HS-27A (cell line): ENCODE measurements at regions not wholly inside any gene's neighbourhood (a gene's known extent, or its start where the extent isn't known, plus 50 kb on each side); places are given as distances from the start of the nearest gene placed in this dataset.
"Not testable (repeated sequence)": the region's sequence is repeated elsewhere in the genome, so short reads cannot be mapped to it uniquely, and the experiment has no call there.

ENCODE experiments used
- DNase-seq: peaks from one replicate; pipeline ENCODE4 v3.0.0-alpha.2; 2012; ENCODE audit warnings: low read depth, missing footprints

DNA sequence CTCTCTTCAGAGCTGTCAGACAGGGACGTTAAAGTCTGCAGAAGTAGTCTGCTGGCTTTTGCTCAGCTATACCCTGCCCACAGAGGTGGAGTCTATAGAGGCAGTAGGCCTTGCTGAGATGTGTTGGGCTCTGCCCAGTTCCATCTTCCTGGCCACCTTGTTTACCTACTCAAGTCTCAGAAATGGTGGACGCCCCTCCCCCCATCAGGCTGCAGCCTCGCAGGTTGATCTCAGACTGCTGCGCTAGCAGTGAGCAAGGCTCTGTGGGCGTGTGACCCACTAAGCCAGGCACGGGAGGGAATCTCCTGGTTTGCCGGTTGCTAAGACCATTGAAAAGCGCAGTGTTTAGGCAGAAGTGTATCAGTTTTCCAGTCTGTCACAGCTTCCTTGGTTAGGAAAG is 305.0 kb downstream of the BCKDHB start:
- DNase-seq, result no peak

GRCh38 chr6:80407976-80408375 is 301.5 kb downstream of the BCKDHB start:
- not testable (repeated sequence) for DNase-seq

DNA sequence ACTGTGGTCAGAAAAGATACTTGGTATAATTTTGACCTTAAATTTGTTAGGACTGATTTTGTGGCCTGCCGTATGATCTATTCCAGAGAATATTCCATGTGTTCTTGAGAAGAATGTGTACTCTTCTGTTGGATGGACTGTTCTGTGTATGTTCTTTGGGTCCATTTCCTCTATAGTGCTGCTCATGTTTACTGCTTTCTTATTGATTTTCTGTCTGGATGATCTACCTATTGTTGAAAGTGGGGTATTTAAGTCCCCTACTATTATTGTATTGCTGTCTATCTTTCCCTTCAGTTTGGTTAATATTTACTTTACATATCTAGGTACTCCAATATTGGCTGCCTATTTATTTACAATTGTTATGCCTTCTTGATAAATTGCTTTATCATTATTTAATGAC is 298.4 kb downstream of the BCKDHB start:
- DNase-seq, result no peak

- DNase-seq, result no peak
These were observed 296.9 kb downstream of the BCKDHB start for GRCh38 chr6:80403365-80403764.

DNA sequence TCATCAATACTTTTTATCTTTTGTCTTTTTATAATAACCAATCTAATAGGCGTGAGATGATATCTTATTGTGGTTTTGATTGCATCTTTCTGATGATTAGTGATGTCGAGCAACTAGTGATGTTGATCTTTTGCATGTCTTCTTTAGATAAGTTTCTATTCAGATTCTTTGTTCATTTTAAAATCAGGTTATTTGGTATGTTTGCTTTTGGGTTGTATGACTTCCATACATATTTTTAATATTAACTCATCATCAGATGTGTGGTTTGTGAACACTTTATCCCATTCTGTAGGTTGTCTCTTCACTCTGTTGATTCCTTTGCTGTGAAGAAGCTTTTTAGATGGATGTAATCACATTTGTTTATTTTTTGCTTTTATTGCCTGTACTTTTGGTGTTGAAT is 295.8 kb downstream of the BCKDHB start:
- no peak for DNase-seq
